ENCODE measurements at regions not wholly inside any gene's neighbourhood (a gene's known extent, or its start where the extent isn't known, plus 50 kb on each side); places are given as distances from the start of the nearest gene placed in this dataset.

GRCh38 chr2:2795438-2796091 lies 464.5 kb upstream of the MYT1L start:
- Histone ChIP-seq H3K9me3 (ENCODE audit: low read depth, low read length) (peaks cover 4% of the 10 kb centered on the region), H2AFZ (ENCODE audit: low read length) (no peak overlapping the region), H3K36me3 (ENCODE audit: insufficient read depth, low read length) (no peaks in the 10 kb centered on the region), H3K27ac (ENCODE audit: low read depth, low read length) (no peak overlapping the region), H3K4me1 (ENCODE audit: insufficient read depth, low read length) (no peaks in the 10 kb centered on the region), H3K4me2 (ENCODE audit: insufficient read depth, low read length) (no peak overlapping the region), H3K79me2 (ENCODE audit: insufficient read depth, low read length) (no peaks in the 10 kb centered on the region), H4K20me1 (ENCODE audit: insufficient read depth, low read length) (no peaks in the 10 kb centered on the region), H3K4me3 (ENCODE audit: insufficient read depth, low read length) (no peak overlapping the region), H3K27me3 (ENCODE audit: insufficient read depth, low read length) (no peaks in the 10 kb centered on the region)
- TF ChIP-seq CTCF (IDR thresholded peaks at IDR 0.05; ENCODE audit: extremely low read depth, low read depth, low read length), result no peak
- DNase-seq (ENCODE audit: insufficient read length, low spot score, missing footprints), result no peak

GRCh38 chr2:2793925-2794560 lies 463.0 kb upstream of the MYT1L start:
- no peak overlapping the region for H3K4me3 ChIP-seq (ENCODE audit: insufficient read depth, low read length)
- H3K27ac ChIP-seq (ENCODE audit: low read depth, low read length), result no peak overlapping the region
- peaks cover 4% of the 10 kb centered on the region for H3K9me3 ChIP-seq (ENCODE audit: low read depth, low read length)
- no peaks in the 10 kb centered on the region for H3K36me3 ChIP-seq (ENCODE audit: insufficient read depth, low read length)
- no peak overlapping the region for H3K4me2 ChIP-seq (ENCODE audit: insufficient read depth, low read length)
- H4K20me1 ChIP-seq (ENCODE audit: insufficient read depth, low read length), result no peaks in the 10 kb centered on the region
- H3K4me1 ChIP-seq (ENCODE audit: insufficient read depth, low read length), result no peaks in the 10 kb centered on the region
- H3K27me3 ChIP-seq (ENCODE audit: insufficient read depth, low read length), result no peaks in the 10 kb centered on the region
- no peak for TF ChIP-seq CTCF (IDR thresholded peaks at IDR 0.05; ENCODE audit: extremely low read depth, low read depth, low read length)
- DNase-seq (ENCODE audit: insufficient read length, low spot score, missing footprints), result no peak
- H3K79me2 ChIP-seq (ENCODE audit: insufficient read depth, low read length), result no peaks in the 10 kb centered on the region
- no peak overlapping the region for H2AFZ ChIP-seq (ENCODE audit: low read length)

- Histone ChIP-seq H3K27me3 (ENCODE audit: insufficient read depth, low read length) (no peaks in the 10 kb centered on the region), H3K9me3 (ENCODE audit: low read depth, low read length) (peaks cover 2% of the 10 kb centered on the region), H3K4me1 (ENCODE audit: insufficient read depth, low read length) (no peaks in the 10 kb centered on the region), H3K36me3 (ENCODE audit: insufficient read depth, low read length) (no peaks in the 10 kb centered on the region), H2AFZ (ENCODE audit: low read length) (no peak overlapping the region), H4K20me1 (ENCODE audit: insufficient read depth, low read length) (no peaks in the 10 kb centered on the region), H3K27ac (ENCODE audit: low read depth, low read length) (no peak overlapping the region), H3K4me3 (ENCODE audit: insufficient read depth, low read length) (no peak overlapping the region), H3K4me2 (ENCODE audit: insufficient read depth, low read length) (no peak overlapping the region), H3K79me2 (ENCODE audit: insufficient read depth, low read length) (no peaks in the 10 kb centered on the region)
- no peak for TF ChIP-seq CTCF (IDR thresholded peaks at IDR 0.05; ENCODE audit: extremely low read depth, low read depth, low read length)
- DNase-seq (ENCODE audit: insufficient read length, low spot score, missing footprints), result no peak
Measured at GRCh38 chr2:2793514-2793913, 462.4 kb upstream of the MYT1L start.

GRCh38 chr2:2791606-2792005 lies 460.5 kb upstream of the MYT1L start:
- no peaks in the 10 kb centered on the region for H3K36me3 ChIP-seq (ENCODE audit: insufficient read depth, low read length)
- TF ChIP-seq CTCF (IDR thresholded peaks at IDR 0.05; ENCODE audit: extremely low read depth, low read depth, low read length), result no peak
- no peaks in the 10 kb centered on the region for H4K20me1 ChIP-seq (ENCODE audit: insufficient read depth, low read length)
- H3K9me3 ChIP-seq (ENCODE audit: low read depth, low read length), result no peaks in the 10 kb centered on the region
- H3K27me3 ChIP-seq (ENCODE audit: insufficient read depth, low read length), result no peaks in the 10 kb centered on the region
- H3K4me2 ChIP-seq (ENCODE audit: insufficient read depth, low read length), result no peak overlapping the region
- no peak overlapping the region for H3K4me3 ChIP-seq (ENCODE audit: insufficient read depth, low read length)
- no peak for DNase-seq (ENCODE audit: insufficient read length, low spot score, missing footprints)
- no peak overlapping the region for H2AFZ ChIP-seq (ENCODE audit: low read length)
- no peaks in the 10 kb centered on the region for H3K4me1 ChIP-seq (ENCODE audit: insufficient read depth, low read length)
- no peak overlapping the region for H3K27ac ChIP-seq (ENCODE audit: low read depth, low read length)
- H3K79me2 ChIP-seq (ENCODE audit: insufficient read depth, low read length), result no peaks in the 10 kb centered on the region

Measured in osteoblast (primary cell).